DOHH2 (cell line): ENCODE measurements at regions not wholly inside any gene's neighbourhood (a gene's known extent, or its start where the extent isn't known, plus 50 kb on each side); places are given as distances from the start of the nearest gene placed in this dataset.

Experiments
- H3F3A ChIP-seq: fragments of 200-600 bp; sonication (generic), shearing (Covaris generic); 2 replicates; pipeline ENCODE4 v1.6.0; 2016; ENCODE audit warnings: antibody characterized with exemption, mild to moderate bottlenecking; ENCODE audit not compliant: control insufficient read depth, insufficient read depth
- H3K27ac ChIP-seq: fragments of 200-600 bp; sonication (generic); 2 replicates; pipeline ENCODE4 v1.5.1; 2014; ENCODE audit warnings: low read depth, mild to moderate bottlenecking, low read length, moderate library complexity
- H3K27me3 ChIP-seq: fragments of 200-600 bp; sonication (generic); 2 replicates; pipeline ENCODE4 v1.6.1; 2014; ENCODE audit warnings: mild to moderate bottlenecking, low read length, mixed read lengths; ENCODE audit not compliant: control insufficient read depth
- H3K36me3 ChIP-seq: fragments of 200-600 bp; sonication (generic); 2 replicates; pipeline ENCODE4 v1.6.1; 2014; ENCODE audit warnings: mild to moderate bottlenecking, low read length, moderate library complexity, mixed read lengths; ENCODE audit not compliant: control insufficient read depth
- H3K4me1 ChIP-seq: fragments of 200-600 bp; sonication (generic); 2 replicates; pipeline ENCODE4 v1.6.1; 2014; ENCODE audit warnings: mild to moderate bottlenecking, low read length, mixed read lengths; ENCODE audit not compliant: control insufficient read depth
- H3K4me2 ChIP-seq: fragments of 200-600 bp; sonication (generic); 2 replicates; pipeline ENCODE4 v1.6.0; 2014; ENCODE audit warnings: mild to moderate bottlenecking, low read length, moderate library complexity
- H3K4me3 ChIP-seq: fragments of 200-600 bp; sonication (generic); 2 replicates; pipeline ENCODE4 v1.5.1; 2014; ENCODE audit warnings: mild to moderate bottlenecking, low read length, mixed read lengths
- H3K79me2 ChIP-seq: fragments of 200-600 bp; sonication (generic); 2 replicates; pipeline ENCODE4 v1.6.1; 2014; ENCODE audit warnings: mild to moderate bottlenecking, low read length, mixed read lengths; ENCODE audit not compliant: control insufficient read depth
- H3K9me2 ChIP-seq: fragments of 200-600 bp; sonication (generic); replicated peaks from 2 replicates; pipeline ENCODE4 v1.6.1; 2014; ENCODE audit warnings: mild to moderate bottlenecking, low read length, mixed read lengths; ENCODE audit not compliant: control insufficient read depth
- H3K9me3 ChIP-seq: fragments of 200-600 bp; sonication (generic); 2 replicates; pipeline ENCODE4 v1.6.1; 2014; ENCODE audit warnings: antibody characterized with exemption, low read length, mixed read lengths; ENCODE audit not compliant: control insufficient read depth, insufficient read depth
- H4K20me1 ChIP-seq: fragments of 200-600 bp; sonication (generic); 2 replicates; pipeline ENCODE4 v1.6.0; 2014; ENCODE audit warnings: low read depth, mild to moderate bottlenecking, antibody characterized with exemption, low read length, moderate library complexity; ENCODE audit not compliant: control insufficient read depth, insufficient read depth
- EZH2phosphoT487 ChIP-seq: fragments of 200-600 bp; sonication (generic); IDR thresholded peaks from 2 replicates; pipeline ENCODE4 v1.6.1; 2017; ENCODE audit warnings: borderline replicate concordance, mild to moderate bottlenecking, antibody characterized with exemption, low read length, moderate library complexity, mixed read lengths
- TF ChIP-seq, protein P1 (sequence below): fragments of 200-600 bp; sonication (generic); IDR thresholded peaks from one replicate; pipeline ENCODE4 v1.5.1; 2014; ENCODE audit warnings: antibody characterized with exemption, mild to moderate bottlenecking, low read depth, low read length; ENCODE audit not compliant: poor library complexity, severe bottlenecking

DNA sequence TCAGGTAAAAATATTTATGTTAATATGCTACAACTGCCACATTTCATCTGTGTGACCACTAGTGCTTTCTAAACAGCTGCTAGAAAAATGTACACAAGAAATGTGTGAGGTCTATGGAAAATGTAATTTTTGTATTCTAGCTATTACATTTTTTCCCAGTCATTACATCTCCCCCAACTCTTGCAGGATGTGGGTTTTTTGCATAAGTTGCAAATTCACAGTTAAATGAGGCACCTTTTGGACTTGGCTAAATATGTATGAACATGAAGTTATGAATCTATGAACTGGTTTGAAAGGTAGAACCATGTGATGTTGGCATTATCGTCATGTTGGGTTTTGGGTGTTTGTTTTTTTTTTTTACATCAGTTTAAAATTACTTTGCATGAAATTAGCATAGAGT is 590.4 kb upstream of the WWC1 start:
- Histone ChIP-seq H3K9me2 (no peaks in the 10 kb centered on the region), H4K20me1 (no peaks in the 10 kb centered on the region)

DNA sequence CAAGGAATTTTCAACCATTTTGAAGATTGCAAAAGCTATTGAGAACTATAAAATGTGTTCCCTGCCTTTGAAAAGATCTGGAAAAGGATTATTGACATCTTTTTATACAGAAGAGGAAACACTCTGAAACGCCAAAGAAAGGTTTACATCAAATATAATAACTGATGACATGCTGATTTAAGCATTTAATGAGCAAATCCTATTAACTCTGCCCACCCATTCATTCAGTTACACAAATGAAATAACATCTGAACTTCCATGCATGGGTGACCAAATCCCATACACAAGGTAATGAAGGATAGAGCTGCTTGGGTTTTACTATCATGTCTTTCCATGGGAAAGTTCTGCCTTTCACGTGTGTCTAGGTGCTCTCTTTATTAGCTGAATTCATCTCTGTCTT is 589.4 kb upstream of the WWC1 start:
- H4K20me1 ChIP-seq, result no peaks in the 10 kb centered on the region
- H3F3A ChIP-seq, result no peaks in the 10 kb centered on the region
- no peaks in the 10 kb centered on the region for H3K79me2 ChIP-seq
- TF ChIP-seq, protein P1, sequence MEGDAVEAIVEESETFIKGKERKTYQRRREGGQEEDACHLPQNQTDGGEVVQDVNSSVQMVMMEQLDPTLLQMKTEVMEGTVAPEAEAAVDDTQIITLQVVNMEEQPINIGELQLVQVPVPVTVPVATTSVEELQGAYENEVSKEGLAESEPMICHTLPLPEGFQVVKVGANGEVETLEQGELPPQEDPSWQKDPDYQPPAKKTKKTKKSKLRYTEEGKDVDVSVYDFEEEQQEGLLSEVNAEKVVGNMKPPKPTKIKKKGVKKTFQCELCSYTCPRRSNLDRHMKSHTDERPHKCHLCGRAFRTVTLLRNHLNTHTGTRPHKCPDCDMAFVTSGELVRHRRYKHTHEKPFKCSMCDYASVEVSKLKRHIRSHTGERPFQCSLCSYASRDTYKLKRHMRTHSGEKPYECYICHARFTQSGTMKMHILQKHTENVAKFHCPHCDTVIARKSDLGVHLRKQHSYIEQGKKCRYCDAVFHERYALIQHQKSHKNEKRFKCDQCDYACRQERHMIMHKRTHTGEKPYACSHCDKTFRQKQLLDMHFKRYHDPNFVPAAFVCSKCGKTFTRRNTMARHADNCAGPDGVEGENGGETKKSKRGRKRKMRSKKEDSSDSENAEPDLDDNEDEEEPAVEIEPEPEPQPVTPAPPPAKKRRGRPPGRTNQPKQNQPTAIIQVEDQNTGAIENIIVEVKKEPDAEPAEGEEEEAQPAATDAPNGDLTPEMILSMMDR, result no peak
- no peak for TF ChIP-seq EZH2phosphoT487
- no peak overlapping the region for H3K27ac ChIP-seq
- no peaks in the 10 kb centered on the region for H3K4me1 ChIP-seq
- no peaks in the 10 kb centered on the region for H3K9me2 ChIP-seq
- H3K4me2 ChIP-seq, result no peak overlapping the region
- no peaks in the 10 kb centered on the region for H3K27me3 ChIP-seq
- H3K36me3 ChIP-seq, result no peaks in the 10 kb centered on the region
- H3K4me3 ChIP-seq, result no peak overlapping the region
- H3K9me3 ChIP-seq, result no peaks in the 10 kb centered on the region

More for the DNA sequence above, 590.4 kb upstream of the WWC1 start:
- H3K4me2 ChIP-seq, result no peak overlapping the region
- H3F3A ChIP-seq, result no peaks in the 10 kb centered on the region
- TF ChIP-seq, protein P1, result no peak
- no peak for TF ChIP-seq EZH2phosphoT487
- H3K9me3 ChIP-seq, result no peaks in the 10 kb centered on the region
- no peaks in the 10 kb centered on the region for H3K4me1 ChIP-seq
- no peaks in the 10 kb centered on the region for H3K36me3 ChIP-seq
- H3K4me3 ChIP-seq, result no peak overlapping the region
- no peak overlapping the region for H3K27ac ChIP-seq
- no peaks in the 10 kb centered on the region for H3K79me2 ChIP-seq
- no peaks in the 10 kb centered on the region for H3K27me3 ChIP-seq

GRCh38 chr5:167708449-167708848 is 583.0 kb upstream of the WWC1 start:
- no peak overlapping the region for H3K4me2 ChIP-seq
- H3K36me3 ChIP-seq, result no peaks in the 10 kb centered on the region
- no peaks in the 10 kb centered on the region for H3K27me3 ChIP-seq
- no peaks in the 10 kb centered on the region for H4K20me1 ChIP-seq
- no peaks in the 10 kb centered on the region for H3F3A ChIP-seq
- H3K9me2 ChIP-seq, result no peaks in the 10 kb centered on the region
- H3K27ac ChIP-seq, result no peak overlapping the region
- no peak for TF ChIP-seq EZH2phosphoT487
- TF ChIP-seq, protein P1, result no peak
- no peaks in the 10 kb centered on the region for H3K4me1 ChIP-seq
- H3K9me3 ChIP-seq, result no peaks in the 10 kb centered on the region; the same call in 1 of the 2 replicates
- no peak overlapping the region for H3K4me3 ChIP-seq
- H3K79me2 ChIP-seq, result no peaks in the 10 kb centered on the region
